Tibial nerve (tissue), 4 donors: ENCODE measurements at regions not wholly inside any gene's neighbourhood (a gene's known extent, or its start where the extent isn't known, plus 50 kb on each side); places are given as distances from the start of the nearest gene placed in this dataset.

Experiments
- CTCF ChIP-seq, 5 experiments: fragments of 200-600 bp in 3 of 5; fragments of 450-650 bp in 2 of 5; sonication (generic) in 3 of 5; IDR thresholded peaks; one replicate each; pipeline ENCODE4 v1.5.1; 2016 to 2019; ENCODE audit warnings: antibody characterized with exemption in 5 of 5, mild to moderate bottlenecking in 3 of 5, moderate library complexity in 2 of 5
- EP300 ChIP-seq, 2 donors: sonication (generic); formaldehyde crosslinking; IDR thresholded peaks; one replicate each; pipeline ENCODE4 v1.6.1; 2017; ENCODE audit warnings: antibody characterized with exemption in 2 of 2, mild to moderate bottlenecking in 1 of 2

- TF ChIP-seq CTCF (IDR thresholded peaks at IDR 0.05) (no peak), EP300 (IDR thresholded peaks at IDR 0.05) (no peak)
Observed at GRCh38 chr3:3464131-3464530, 284.6 kb upstream of the CRBN start.
